KMS-11 (cell line): ENCODE measurements at regions not wholly inside any gene's neighbourhood (a gene's known extent, or its start where the extent isn't known, plus 50 kb on each side); places are given as distances from the start of the nearest gene placed in this dataset.

Experiments used
- H2AFZ ChIP-seq: fragments of 200-600 bp; sonication (generic); 2 replicates; pipeline ENCODE4 v1.6.1; 2016; ENCODE audit warnings: antibody characterized with exemption, mixed run types, low read depth
- H3K27ac ChIP-seq: fragments of 200-600 bp; sonication (generic); 2 replicates; pipeline ENCODE4 v1.6.1; 2016; ENCODE audit warnings: mild to moderate bottlenecking, mixed run types
- H3K27me3 ChIP-seq: fragments of 200-600 bp; sonication (generic); 2 replicates; pipeline ENCODE4 v1.6.1; 2017; ENCODE audit warnings: mild to moderate bottlenecking, low read depth, mixed run types, moderate library complexity; ENCODE audit not compliant: insufficient read depth
- H3K36me3 ChIP-seq: fragments of 200-600 bp; sonication (generic); 2 replicates; pipeline ENCODE4 v1.6.1; 2017; ENCODE audit warnings: mild to moderate bottlenecking, mixed run types; ENCODE audit not compliant: insufficient read depth
- H3K4me1 ChIP-seq: fragments of 200-600 bp; sonication (generic); 2 replicates; pipeline ENCODE4 v1.6.1; 2016; ENCODE audit warnings: mild to moderate bottlenecking, low read depth, mixed run types; ENCODE audit not compliant: poor library complexity, severe bottlenecking
- H3K4me2 ChIP-seq: fragments of 200-600 bp; sonication (generic); 2 replicates; pipeline ENCODE4 v1.7.0; 2016; ENCODE audit warnings: mild to moderate bottlenecking, mixed run types
- H3K4me3 ChIP-seq: fragments of 200-600 bp; sonication (generic); IDR thresholded peaks from 2 replicates; pipeline ENCODE4 v1.6.1; 2017; ENCODE audit warnings: low read depth, low read length, mixed read lengths; ENCODE audit not compliant: insufficient read depth
- H3K79me2 ChIP-seq: fragments of 200-600 bp; sonication (generic); 2 replicates; pipeline ENCODE4 v1.6.1; 2016; ENCODE audit warnings: low read depth, mixed run types; ENCODE audit not compliant: insufficient read depth
- H3K9ac ChIP-seq: fragments of 200-600 bp; sonication (generic); 2 replicates; pipeline ENCODE4 v1.6.1; 2016; ENCODE audit warnings: mild to moderate bottlenecking, mixed run types
- H4K20me1 ChIP-seq: fragments of 200-600 bp; sonication (generic); 2 replicates; pipeline ENCODE4 v1.6.1; 2016; ENCODE audit warnings: mild to moderate bottlenecking, mixed run types; ENCODE audit not compliant: insufficient read depth
- CTCF ChIP-seq: fragments of 200-600 bp; sonication (generic); conservative IDR thresholded peaks from 2 replicates; pipeline ENCODE4 v1.6.1; 2017; ENCODE audit warnings: low read depth, mild to moderate bottlenecking, antibody characterized with exemption, low read length, moderate library complexity, mixed read lengths

- no peak for TF ChIP-seq CTCF
- H3K4me2 ChIP-seq: no peak overlapping the region
- no peak overlapping the region for H3K9ac ChIP-seq
- H3K27me3 ChIP-seq: no peaks in the 10 kb centered on the region
- no peaks in the 10 kb centered on the region for H3K4me1 ChIP-seq
- no peak overlapping the region for H2AFZ ChIP-seq
- H3K36me3 ChIP-seq: no peaks in the 10 kb centered on the region
- no peak overlapping the region for H3K27ac ChIP-seq
- no peak overlapping the region for H3K4me3 ChIP-seq
- no peaks in the 10 kb centered on the region for H3K79me2 ChIP-seq
- no peaks in the 10 kb centered on the region for H4K20me1 ChIP-seq
Measured at GRCh38 chr10:10434312-10434711, 583.4 kb upstream of the CELF2 start.

- Histone ChIP-seq H3K79me2 (no peaks in the 10 kb centered on the region), H3K27ac (no peak overlapping the region), H3K4me3 (no peak overlapping the region), H3K4me1 (no peaks in the 10 kb centered on the region), H3K36me3 (no peaks in the 10 kb centered on the region), H2AFZ (no peak overlapping the region), H4K20me1 (no peaks in the 10 kb centered on the region), H3K4me2 (no peak overlapping the region), H3K9ac (no peak overlapping the region), H3K27me3 (no peaks in the 10 kb centered on the region)
- TF ChIP-seq CTCF: no peak
Measured at GRCh38 chr10:10437886-10438285, 579.8 kb upstream of the CELF2 start.

- TF ChIP-seq CTCF: no peak
- Histone ChIP-seq H2AFZ (no peak overlapping the region), H3K36me3 (no peaks in the 10 kb centered on the region)
Measured at GRCh38 chr10:10438335-10439100, 579.2 kb upstream of the CELF2 start.

GRCh38 chr10:10456856-10457255, 560.8 kb upstream of the CELF2 start:
- Histone ChIP-seq H3K79me2 (no peaks in the 10 kb centered on the region), H3K4me2 (no peak overlapping the region), H4K20me1 (no peaks in the 10 kb centered on the region), H3K4me3 (no peak overlapping the region), H2AFZ (no peak overlapping the region), H3K36me3 (no peaks in the 10 kb centered on the region), H3K4me1 (no peaks in the 10 kb centered on the region), H3K9ac (no peak overlapping the region), H3K27ac (no peak overlapping the region), H3K27me3 (no peaks in the 10 kb centered on the region)
- no peak for TF ChIP-seq CTCF

More at GRCh38 chr10:10438335-10439100, 579.2 kb upstream of the CELF2 start:
- Histone ChIP-seq H4K20me1 (no peaks in the 10 kb centered on the region), H3K79me2 (no peaks in the 10 kb centered on the region), H3K4me1 (no peaks in the 10 kb centered on the region), H3K27ac (no peak overlapping the region), H3K27me3 (no peaks in the 10 kb centered on the region), H3K9ac (no peak overlapping the region), H3K4me2 (no peak overlapping the region), H3K4me3 (no peak overlapping the region)
